Fibroblast of lung (primary cell): ENCODE measurements at regions not wholly inside any gene's neighbourhood (a gene's known extent, or its start where the extent isn't known, plus 50 kb on each side); places are given as distances from the start of the nearest gene placed in this dataset.

Experiments used
- DNase-seq, 2 donors: peaks; one replicate each; pipeline versions ENCODE4 v3.0.0 to v3.0.0-alpha.2; 2010; ENCODE audit warnings: low read depth in 2 of 2
- H2AFZ ChIP-seq: 2 replicates; pipeline ENCODE4 v1.5.1; 2012; ENCODE audit warnings: low read length, control low read depth, inconsistent platforms
- H3K27ac ChIP-seq: 2 replicates; pipeline ENCODE4 v1.5.1; 2011; ENCODE audit warnings: low read length, control low read depth; ENCODE audit not compliant: insufficient read depth
- H3K27me3 ChIP-seq: 2 replicates; pipeline ENCODE4 v1.5.1; 2011; ENCODE audit warnings: mild to moderate bottlenecking, low read length; ENCODE audit not compliant: control insufficient read depth, insufficient read depth
- H3K36me3 ChIP-seq: 2 replicates; pipeline ENCODE4 v1.5.1; 2011; ENCODE audit warnings: low read length; ENCODE audit not compliant: control insufficient read depth, insufficient read depth
- H3K4me1 ChIP-seq: 2 replicates; pipeline ENCODE4 v1.5.1; 2011; ENCODE audit warnings: low read length; ENCODE audit not compliant: control insufficient read depth, insufficient read depth; ENCODE audit errors: extremely low read depth
- H3K4me2 ChIP-seq: 2 replicates; pipeline ENCODE4 v1.5.1; 2011; ENCODE audit warnings: low read length, control low read depth; ENCODE audit not compliant: insufficient read depth; ENCODE audit errors: extremely low read depth
- H3K4me3 ChIP-seq, 4 experiments: fragments of 200-600 bp in 1 of 4; sonication (generic) in 1 of 4; replicated peaks in 1 of 4; 2 replicates each; pipeline ENCODE4 v1.5.1; 2011 to 2016; ENCODE audit warnings: low read length in 4 of 4, low read depth in 3 of 4, mild to moderate bottlenecking in 3 of 4, control low read depth in 2 of 4, inconsistent platforms in 1 of 4, mixed read lengths in 1 of 4; ENCODE audit not compliant: insufficient read depth in 1 of 4; ENCODE audit errors: control extremely low read depth in 1 of 4
- H3K79me2 ChIP-seq: 2 replicates; pipeline ENCODE4 v1.5.1; 2012; ENCODE audit warnings: mild to moderate bottlenecking, low read length, inconsistent platforms; ENCODE audit not compliant: control insufficient read depth, insufficient read depth
- H3K9ac ChIP-seq: 2 replicates; pipeline ENCODE4 v1.5.1; 2011; ENCODE audit warnings: mild to moderate bottlenecking, low read length, control low read depth; ENCODE audit not compliant: insufficient read depth
- H3K9me3 ChIP-seq: 2 replicates; pipeline ENCODE4 v1.5.1; 2012; ENCODE audit warnings: low read depth, low read length; ENCODE audit not compliant: control insufficient read depth, insufficient read depth
- H4K20me1 ChIP-seq: 2 replicates; pipeline ENCODE4 v1.5.1; 2011; ENCODE audit warnings: low read length; ENCODE audit not compliant: control insufficient read depth, insufficient read depth; ENCODE audit errors: extremely low read depth
- EZH2 ChIP-seq: IDR thresholded peaks from 2 replicates; pipeline ENCODE4 v1.5.1; 2012; ENCODE audit warnings: low read length, control low read depth, mild to moderate bottlenecking; ENCODE audit errors: missing control alignments
- TF ChIP-seq, protein P1 (sequence below), 2 donors: IDR thresholded peaks in 1 of 2; conservative IDR thresholded peaks in 1 of 2; 1 replicate in 1 of 2; 2 replicates in 1 of 2; pipeline ENCODE4 v1.5.1; 2011 to 2012; ENCODE audit warnings: low read length in 2 of 2, control low read depth in 1 of 2, inconsistent platforms in 1 of 2, low read depth in 1 of 2, mild to moderate bottlenecking in 1 of 2

DNA sequence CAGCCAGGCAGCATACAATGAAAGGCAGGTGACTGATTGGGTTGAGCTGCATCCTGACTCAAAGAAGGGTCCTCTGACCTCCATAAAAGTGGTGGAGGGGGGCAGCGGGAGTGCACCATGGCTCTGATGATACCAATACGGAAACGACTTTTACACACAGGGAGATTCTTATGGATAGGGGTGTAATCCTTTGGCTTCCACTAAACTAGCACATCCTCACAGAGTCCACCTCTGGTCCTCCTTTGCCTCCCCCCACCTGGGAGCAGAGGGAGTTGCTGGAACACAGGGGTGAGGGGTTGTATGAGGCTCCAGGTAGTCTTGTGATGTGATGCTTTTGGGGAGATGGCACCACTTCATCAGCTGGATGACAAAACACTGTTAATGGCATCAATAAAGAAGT, 361.0 kb downstream of the BARHL2 start:
- DNase-seq, result no peak
- Histone ChIP-seq H3K9me3 (no peaks in the 10 kb centered on the region), H3K27me3 (no peaks in the 10 kb centered on the region), H3K4me1 (no peaks in the 10 kb centered on the region), H3K79me2 (no peaks in the 10 kb centered on the region), H2AFZ (no peak overlapping the region), H4K20me1 (no peaks in the 10 kb centered on the region), H3K27ac (no peak overlapping the region), H3K4me2 (no peak overlapping the region), H3K4me3 (no peak overlapping the region), H3K36me3 (no peaks in the 10 kb centered on the region), H3K9ac (no peak overlapping the region)
- TF ChIP-seq, protein P1, sequence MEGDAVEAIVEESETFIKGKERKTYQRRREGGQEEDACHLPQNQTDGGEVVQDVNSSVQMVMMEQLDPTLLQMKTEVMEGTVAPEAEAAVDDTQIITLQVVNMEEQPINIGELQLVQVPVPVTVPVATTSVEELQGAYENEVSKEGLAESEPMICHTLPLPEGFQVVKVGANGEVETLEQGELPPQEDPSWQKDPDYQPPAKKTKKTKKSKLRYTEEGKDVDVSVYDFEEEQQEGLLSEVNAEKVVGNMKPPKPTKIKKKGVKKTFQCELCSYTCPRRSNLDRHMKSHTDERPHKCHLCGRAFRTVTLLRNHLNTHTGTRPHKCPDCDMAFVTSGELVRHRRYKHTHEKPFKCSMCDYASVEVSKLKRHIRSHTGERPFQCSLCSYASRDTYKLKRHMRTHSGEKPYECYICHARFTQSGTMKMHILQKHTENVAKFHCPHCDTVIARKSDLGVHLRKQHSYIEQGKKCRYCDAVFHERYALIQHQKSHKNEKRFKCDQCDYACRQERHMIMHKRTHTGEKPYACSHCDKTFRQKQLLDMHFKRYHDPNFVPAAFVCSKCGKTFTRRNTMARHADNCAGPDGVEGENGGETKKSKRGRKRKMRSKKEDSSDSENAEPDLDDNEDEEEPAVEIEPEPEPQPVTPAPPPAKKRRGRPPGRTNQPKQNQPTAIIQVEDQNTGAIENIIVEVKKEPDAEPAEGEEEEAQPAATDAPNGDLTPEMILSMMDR (conservative IDR thresholded peaks at IDR 0.05 in 1 of 2, IDR thresholded peaks at IDR 0.05 in 1 of 2; ENCODE audit: low read depth in 1 of 2, low read length in 2 of 2), result no peak
- no peak for TF ChIP-seq EZH2

DNA sequence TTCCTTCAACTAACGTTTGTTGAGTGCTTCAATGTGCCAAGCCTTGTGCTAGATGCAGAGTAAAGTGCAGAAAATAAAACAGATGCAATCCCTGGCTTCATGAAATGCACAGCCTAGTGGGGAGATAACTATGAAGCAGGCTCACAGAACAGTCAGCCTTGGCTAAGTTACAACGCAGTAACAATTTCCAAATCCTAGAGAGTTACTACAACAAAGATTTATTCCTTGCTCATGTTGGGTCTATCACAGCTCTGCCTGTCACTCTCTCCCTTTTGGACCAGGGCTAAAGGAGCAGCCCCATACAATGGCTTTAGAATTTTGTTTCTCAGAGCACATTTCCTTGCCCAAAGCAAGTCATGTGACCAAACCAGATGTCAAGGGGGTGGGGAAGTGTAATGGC, 359.8 kb downstream of the ZNF326 start:
- no peaks in the 10 kb centered on the region for H3K36me3 ChIP-seq
- H3K9me3 ChIP-seq, result no peaks in the 10 kb centered on the region
- DNase-seq, result no peak
- H4K20me1 ChIP-seq, result no peaks in the 10 kb centered on the region
- no peak for TF ChIP-seq EZH2
- TF ChIP-seq, protein P1 (conservative IDR thresholded peaks at IDR 0.05 in 1 of 2, IDR thresholded peaks at IDR 0.05 in 1 of 2; ENCODE audit: low read depth in 1 of 2, low read length in 2 of 2), result no peak
- H3K9ac ChIP-seq, result no peak overlapping the region
- H3K4me1 ChIP-seq, result no peaks in the 10 kb centered on the region
- no peak overlapping the region for H3K27ac ChIP-seq
- H3K79me2 ChIP-seq, result no peaks in the 10 kb centered on the region
- H3K4me3 ChIP-seq, result no peak overlapping the region
- H3K4me2 ChIP-seq, result no peak overlapping the region
- no peaks in the 10 kb centered on the region for H3K27me3 ChIP-seq
- H2AFZ ChIP-seq, result no peak overlapping the region

DNA sequence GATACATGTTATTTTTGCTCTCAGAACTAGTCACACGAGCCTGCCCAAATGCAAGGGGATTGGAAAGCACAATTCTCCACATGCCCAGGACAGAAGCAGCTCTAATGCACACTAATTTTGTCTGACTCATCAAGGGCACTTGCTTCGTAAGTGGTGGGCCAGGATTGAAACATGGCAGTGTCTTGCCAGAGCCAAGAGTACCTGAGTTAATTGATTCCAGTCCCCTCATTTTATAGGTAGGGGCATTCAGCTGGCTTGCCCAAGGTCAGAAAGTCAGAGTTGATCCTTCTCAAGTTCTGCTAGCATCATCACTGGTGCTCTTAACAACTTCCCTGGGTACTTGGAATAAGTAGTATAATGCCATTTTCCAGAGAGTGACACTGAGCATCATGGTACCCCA, 356.1 kb downstream of the ZNF326 start:
- no peaks in the 10 kb centered on the region for H3K27me3 ChIP-seq
- H3K4me3 ChIP-seq, result no peak overlapping the region
- H3K79me2 ChIP-seq, result no peaks in the 10 kb centered on the region
- no peaks in the 10 kb centered on the region for H3K9me3 ChIP-seq
- DNase-seq, result no peak
- H3K4me1 ChIP-seq, result no peaks in the 10 kb centered on the region
- H3K36me3 ChIP-seq, result no peaks in the 10 kb centered on the region
- H3K9ac ChIP-seq, result no peak overlapping the region
- H4K20me1 ChIP-seq, result no peaks in the 10 kb centered on the region
- H3K27ac ChIP-seq, result no peak overlapping the region
- H3K4me2 ChIP-seq, result no peak overlapping the region
- TF ChIP-seq, protein P1 (conservative IDR thresholded peaks at IDR 0.05 in 1 of 2, IDR thresholded peaks at IDR 0.05 in 1 of 2; ENCODE audit: low read depth in 1 of 2, low read length in 2 of 2), result no peak
- TF ChIP-seq EZH2, result no peak
- H2AFZ ChIP-seq, result no peak overlapping the region
